Vagina (tissue), 2 donors: ENCODE measurements at regions not wholly inside any gene's neighbourhood (a gene's known extent, or its start where the extent isn't known, plus 50 kb on each side); places are given as distances from the start of the nearest gene placed in this dataset.

Experiments used
- CTCF ChIP-seq, 3 experiments: fragments of 450-650 bp in 2 of 3; fragments of 200-600 bp in 1 of 3; sonication (generic) in 1 of 3; IDR thresholded peaks; one replicate each; pipeline ENCODE4 v1.5.1; 2017 to 2019; ENCODE audit warnings: antibody characterized with exemption in 3 of 3, mild to moderate bottlenecking in 2 of 3, moderate library complexity in 2 of 3
- POLR2A ChIP-seq, 2 donors: fragments of 450-650 bp; IDR thresholded peaks; one replicate each; pipeline ENCODE4 v1.6.1; 2017; ENCODE audit warnings: antibody characterized with exemption in 2 of 2, mild to moderate bottlenecking in 2 of 2, moderate library complexity in 2 of 2

GRCh38 chr17:79192503-79193351 is 118.1 kb downstream of the ENGASE start:
- no peak for TF ChIP-seq POLR2A (IDR thresholded peaks at IDR 0.05)
- no peak for TF ChIP-seq CTCF (IDR thresholded peaks at IDR 0.05)
